ENCODE measurements at regions not wholly inside any gene's neighbourhood (a gene's known extent, or its start where the extent isn't known, plus 50 kb on each side); places are given as distances from the start of the nearest gene placed in this dataset.

DNA sequence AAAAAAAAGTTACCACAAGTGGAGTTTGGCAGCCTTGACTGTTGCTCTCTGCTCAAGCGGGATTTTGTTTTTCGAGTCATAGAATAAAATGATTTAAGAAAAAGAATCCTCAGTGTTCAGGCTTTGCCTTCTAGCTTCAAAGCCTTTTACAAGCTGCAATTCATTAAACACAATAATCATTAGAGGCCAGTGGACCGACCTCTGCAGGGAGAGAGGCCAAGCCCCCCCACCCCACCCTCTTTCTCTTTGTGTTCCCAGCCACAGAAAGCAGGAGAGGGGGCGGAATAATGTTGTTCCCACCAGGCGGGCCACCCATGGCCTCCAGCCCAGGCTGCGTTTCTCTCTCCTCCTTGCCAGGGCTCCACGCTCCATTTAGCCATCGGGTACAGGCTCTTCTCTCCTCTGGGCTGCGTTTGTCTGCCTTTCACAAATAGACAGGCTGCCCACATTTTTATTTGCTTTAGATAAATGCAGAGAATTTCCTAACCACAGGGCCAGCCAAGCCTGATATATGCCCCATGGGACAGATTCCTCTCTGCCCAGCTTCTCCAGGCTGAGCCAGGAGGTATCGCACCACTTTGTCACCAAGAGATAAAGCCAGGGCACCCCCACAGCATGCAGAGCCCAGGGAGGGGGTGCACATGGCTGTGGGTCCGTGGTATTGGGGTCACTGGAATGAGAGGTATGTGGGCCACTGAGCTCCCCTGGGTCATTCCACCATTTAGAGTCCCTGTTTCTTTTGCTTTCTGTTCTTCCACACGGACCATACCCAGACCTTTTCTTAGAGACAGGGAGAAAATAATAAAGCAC is 318.8 kb downstream of the PIK3R1 start:
- peaks cover 13% of the 10 kb centered on the region for H3K27me3 ChIP-seq (ENCODE audit: control insufficient read depth, insufficient read depth, low read length)
- DNase-seq (ENCODE audit: low read depth) (no peak), FAIRE-seq (no peak)
- H3K36me3 ChIP-seq (ENCODE audit: control insufficient read depth, insufficient read depth, low read length): no peaks in the 10 kb centered on the region
- no peak for TF ChIP-seq CTCF (IDR thresholded peaks at IDR 0.05; ENCODE audit: insufficient read depth, low read length, severe bottlenecking)
- no peak overlapping the region for H3K4me3 ChIP-seq (ENCODE audit: low read depth, low read length)

- no peak for TF ChIP-seq CTCF (IDR thresholded peaks at IDR 0.05; ENCODE audit: insufficient read depth, low read length, severe bottlenecking)
- H3K36me3 ChIP-seq (ENCODE audit: control insufficient read depth, insufficient read depth, low read length): no peaks in the 10 kb centered on the region
- FAIRE-seq (no peak), DNase-seq (ENCODE audit: low read depth) (no peak)
- H3K4me3 ChIP-seq (ENCODE audit: low read depth, low read length): no peak overlapping the region
- peaks cover 15% of the 10 kb centered on the region for H3K27me3 ChIP-seq (ENCODE audit: control insufficient read depth, insufficient read depth, low read length)
Measured at GRCh38 chr5:68534956-68535520, 319.5 kb downstream of the PIK3R1 start.

- DNase-seq (ENCODE audit: low read depth): no peak
- FAIRE-seq: no peak
- Histone ChIP-seq H3K27me3 (ENCODE audit: control insufficient read depth, insufficient read depth, low read length) (peaks cover 10% of the 10 kb centered on the region), H3K4me3 (ENCODE audit: low read depth, low read length) (no peak overlapping the region), H3K36me3 (ENCODE audit: control insufficient read depth, insufficient read depth, low read length) (no peaks in the 10 kb centered on the region)
- no peak for TF ChIP-seq CTCF (IDR thresholded peaks at IDR 0.05; ENCODE audit: insufficient read depth, low read length, severe bottlenecking)
Measured at GRCh38 chr5:68538814-68539420, 323.4 kb downstream of the PIK3R1 start.

DNA sequence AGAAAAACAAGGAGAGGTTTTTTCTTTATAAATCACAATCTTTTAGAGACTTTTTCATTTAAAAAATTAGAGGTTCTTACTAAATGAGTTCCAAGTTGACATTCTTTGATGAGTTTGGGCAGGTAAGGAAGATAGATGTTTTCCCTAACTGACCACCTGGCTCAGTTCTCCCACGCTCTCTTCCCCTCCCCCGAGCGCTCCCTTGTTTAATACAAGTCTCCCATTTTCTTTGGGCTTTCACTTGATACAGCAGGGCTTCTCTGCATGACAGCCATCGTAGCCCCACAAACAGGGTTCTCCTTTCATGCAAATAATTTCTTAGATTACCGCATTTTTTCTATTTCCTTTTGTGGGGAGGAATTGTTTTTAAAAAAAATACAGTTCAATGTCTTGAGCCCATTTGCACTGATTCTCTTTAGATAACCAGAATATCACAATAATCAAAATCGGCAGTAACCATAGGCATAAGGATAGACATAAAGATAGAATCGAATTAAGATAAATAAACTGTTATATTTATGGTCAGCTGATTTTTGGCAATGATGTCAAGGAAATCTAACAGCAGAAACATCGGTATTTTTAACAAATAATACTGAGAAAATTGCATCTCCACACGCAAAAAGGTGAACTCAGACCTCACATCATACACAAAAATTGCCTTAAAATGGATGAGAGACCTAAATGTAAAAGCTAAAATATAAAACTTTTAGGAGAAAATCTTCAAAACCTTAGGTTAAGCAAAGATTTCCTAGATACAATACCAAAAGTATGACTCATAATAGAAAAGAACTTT is 325.4 kb downstream of the PIK3R1 start:
- Histone ChIP-seq H3K27me3 (ENCODE audit: control insufficient read depth, insufficient read depth, low read length) (peaks cover 6% of the 10 kb centered on the region), H3K4me3 (ENCODE audit: low read depth, low read length) (no peak overlapping the region), H3K36me3 (ENCODE audit: control insufficient read depth, insufficient read depth, low read length) (no peaks in the 10 kb centered on the region)
- no peak for DNase-seq (ENCODE audit: low read depth)
- no peak for FAIRE-seq
- TF ChIP-seq CTCF (IDR thresholded peaks at IDR 0.05; ENCODE audit: insufficient read depth, low read length, severe bottlenecking): no peak

GRCh38 chr5:68542207-68542606 is 326.7 kb downstream of the PIK3R1 start:
- DNase-seq (ENCODE audit: low read depth): peak; percentile 33
- FAIRE-seq: no peak
- peaks cover 6% of the 10 kb centered on the region for H3K27me3 ChIP-seq (ENCODE audit: control insufficient read depth, insufficient read depth, low read length)

More at GRCh38 chr5:68542207-68542606, 326.7 kb downstream of the PIK3R1 start:
- TF ChIP-seq CTCF (IDR thresholded peaks at IDR 0.05; ENCODE audit: insufficient read depth, low read length, severe bottlenecking): no peak
- no peak overlapping the region for H3K4me3 ChIP-seq (ENCODE audit: low read depth, low read length)
- no peaks in the 10 kb centered on the region for H3K36me3 ChIP-seq (ENCODE audit: control insufficient read depth, insufficient read depth, low read length)

Data from bronchial epithelial cell (primary cell).